Transverse colon (tissue), 4 donors: ENCODE measurements at regions not wholly inside any gene's neighbourhood (a gene's known extent, or its start where the extent isn't known, plus 50 kb on each side); places are given as distances from the start of the nearest gene placed in this dataset.

Experiments
- DNase-seq: peaks from one replicate; pipeline ENCODE4 v3.0.0-alpha.2; 2019
- H3K27ac ChIP-seq, 4 donors: fragments of 200-600 bp; sonication (generic); 2 replicates each; pipeline ENCODE4 v1.5.1; 2016 to 2018; ENCODE audit warnings: inconsistent platforms in 4 of 4
- H3K27me3 ChIP-seq: fragments of 200-600 bp; sonication (generic); 2 replicates; pipeline ENCODE4 v1.5.1; 2017; ENCODE audit warnings: inconsistent platforms
- H3K36me3 ChIP-seq, 4 donors: fragments of 200-600 bp; sonication (generic); 2 replicates each; pipeline ENCODE4 v1.5.1; 2017 to 2019; ENCODE audit warnings: inconsistent platforms in 4 of 4
- H3K4me1 ChIP-seq, 4 donors: fragments of 200-600 bp; sonication (generic); 2 replicates each; pipeline ENCODE4 v1.5.1; 2017 to 2020; ENCODE audit warnings: inconsistent platforms in 4 of 4
- H3K4me3 ChIP-seq, 4 donors: fragments of 200-600 bp; sonication (generic); 1 replicate in 1 of 4; 2 replicates in 3 of 4; pipeline versions ENCODE4 v1.5.1 to v1.6.1; 2017 to 2019; ENCODE audit warnings: inconsistent platforms in 4 of 4
- H3K9me3 ChIP-seq, 2 donors: fragments of 200-600 bp; sonication (generic); 2 replicates each; pipeline ENCODE4 v1.5.1; 2017 to 2019; ENCODE audit warnings: inconsistent platforms in 2 of 2
- EP300 ChIP-seq: sonication (generic); formaldehyde crosslinking; IDR thresholded peaks from one replicate; pipeline ENCODE4 v1.6.1; 2017; ENCODE audit warnings: antibody characterized with exemption, low read depth
- POLR2A ChIP-seq: fragments of 450-650 bp; IDR thresholded peaks from one replicate; pipeline ENCODE4 v1.6.1; 2016; ENCODE audit warnings: antibody characterized with exemption, mild to moderate bottlenecking, moderate library complexity
- POLR2AphosphoS5 ChIP-seq, 3 donors: sonication (generic); formaldehyde crosslinking; IDR thresholded peaks; one replicate each; pipeline ENCODE4 v1.6.1; 2016; ENCODE audit warnings: antibody characterized with exemption in 3 of 3
- WGBS, 2 donors: methylation state at CpG; one replicate each; pipeline ENCODE4 v1.1.5; 2018; ENCODE audit warnings: low coverage in 1 of 2; 5-methylcytosine and 5-hydroxymethylcytosine counted together
- in situ Hi-C, 4 donors: fragments of 200-750 bp; cut with MboI; loops; one replicate each; pipeline versions ENCODE4 v1.15.0 to v1.15.1; 2017; ENCODE audit warnings: low sequenced_read_pairs in 3 of 4, low pct_ligation_motif_present in 1 of 4, low pct_unique_long_range_greater_than_20kb in 1 of 4
- intact Hi-C: fragments of 100-400 bp; cut with DNase I; formaldehyde crosslinking; loops from one replicate; pipeline ENCODE4 v1.15.1; 2023; ENCODE audit warnings: low total_unique reads
- TF ChIP-seq, protein P1 (sequence below), 5 experiments: fragments of 200-600 bp in 3 of 5; fragments of 450-650 bp in 2 of 5; sonication (generic) in 3 of 5; IDR thresholded peaks; 1 replicate in 2 of 5; 2 replicates in 3 of 5; pipeline ENCODE4 v1.5.1; 2016 to 2017; ENCODE audit warnings: antibody characterized with exemption in 5 of 5, inconsistent platforms in 3 of 5, mild to moderate bottlenecking in 2 of 5, moderate library complexity in 1 of 5

DNA sequence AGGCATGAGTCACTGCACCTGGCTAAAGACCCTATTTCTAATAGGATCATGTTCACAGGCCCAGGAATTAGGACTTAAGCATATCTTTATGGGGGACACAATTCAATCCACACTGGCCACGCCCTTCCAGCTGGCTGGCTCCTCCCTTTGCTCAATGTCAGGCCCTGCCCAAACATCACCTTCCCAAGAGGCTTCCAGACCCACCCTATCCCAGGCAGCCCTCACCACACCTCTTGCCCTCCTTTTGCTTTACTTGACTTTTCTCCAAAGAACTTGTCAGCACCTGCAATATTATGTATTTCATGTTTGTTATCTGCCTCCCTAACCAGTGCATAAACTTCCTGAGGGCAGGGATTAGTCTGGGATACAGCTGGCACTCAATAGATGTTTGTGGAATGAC lies 109.6 kb upstream of the CDH5 start:
- in situ Hi-C loops: loop anchor here in 1 of 4 donors (25.0 kb wide), 1 partner anchor 495 kb away; no protein-coding TSS in a partner anchor
- H3K9me3 ChIP-seq: no peaks in the 10 kb centered on the region
- H3K4me3 ChIP-seq: no peak overlapping the region
- H3K36me3 ChIP-seq: no peaks in the 10 kb centered on the region
- peaks cover 0 to under 1% (median 0%) of the 10 kb centered on the region in 4 donors for H3K4me1 ChIP-seq
- 52% methylated on average over 1 of the region's 1 CpG; no CpG with 5 or more reads in 1 of the 2 donors for WGBS, 2 donors
- H3K27me3 ChIP-seq: no peaks in the 10 kb centered on the region
- TF ChIP-seq, protein P1, sequence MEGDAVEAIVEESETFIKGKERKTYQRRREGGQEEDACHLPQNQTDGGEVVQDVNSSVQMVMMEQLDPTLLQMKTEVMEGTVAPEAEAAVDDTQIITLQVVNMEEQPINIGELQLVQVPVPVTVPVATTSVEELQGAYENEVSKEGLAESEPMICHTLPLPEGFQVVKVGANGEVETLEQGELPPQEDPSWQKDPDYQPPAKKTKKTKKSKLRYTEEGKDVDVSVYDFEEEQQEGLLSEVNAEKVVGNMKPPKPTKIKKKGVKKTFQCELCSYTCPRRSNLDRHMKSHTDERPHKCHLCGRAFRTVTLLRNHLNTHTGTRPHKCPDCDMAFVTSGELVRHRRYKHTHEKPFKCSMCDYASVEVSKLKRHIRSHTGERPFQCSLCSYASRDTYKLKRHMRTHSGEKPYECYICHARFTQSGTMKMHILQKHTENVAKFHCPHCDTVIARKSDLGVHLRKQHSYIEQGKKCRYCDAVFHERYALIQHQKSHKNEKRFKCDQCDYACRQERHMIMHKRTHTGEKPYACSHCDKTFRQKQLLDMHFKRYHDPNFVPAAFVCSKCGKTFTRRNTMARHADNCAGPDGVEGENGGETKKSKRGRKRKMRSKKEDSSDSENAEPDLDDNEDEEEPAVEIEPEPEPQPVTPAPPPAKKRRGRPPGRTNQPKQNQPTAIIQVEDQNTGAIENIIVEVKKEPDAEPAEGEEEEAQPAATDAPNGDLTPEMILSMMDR (IDR thresholded peaks at IDR 0.05): no peak
- no peak for TF ChIP-seq POLR2AphosphoS5 (IDR thresholded peaks at IDR 0.05)
- H3K27ac ChIP-seq: no peak overlapping the region
- no peak for DNase-seq
- intact Hi-C loops: no loop called here

DNA sequence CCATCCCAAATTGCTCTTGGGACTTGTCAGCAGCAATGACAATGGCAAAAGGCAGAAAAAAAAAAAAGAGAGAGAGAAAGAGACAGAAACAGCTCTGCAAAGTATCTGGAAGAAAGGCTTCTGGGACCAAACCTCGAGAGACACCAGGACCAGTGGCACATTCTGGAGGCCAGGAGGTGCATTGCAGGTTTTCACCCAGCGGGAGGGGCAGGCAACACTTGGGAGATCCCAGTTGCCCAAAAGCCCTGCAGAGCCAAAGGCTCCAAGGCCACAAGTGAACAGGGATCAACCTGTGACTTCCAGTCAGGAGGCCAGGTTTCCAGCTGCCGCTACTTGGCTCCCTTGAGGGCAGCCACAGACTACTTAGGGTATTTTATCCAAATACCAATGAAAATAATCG lies 110.8 kb upstream of the CDH5 start:
- Histone ChIP-seq H3K36me3 (no peaks in the 10 kb centered on the region), H3K27me3 (no peaks in the 10 kb centered on the region), H3K4me3 (no peak overlapping the region), H3K9me3 (no peaks in the 10 kb centered on the region), H3K4me1 (peaks cover 0 to 9% (median 0%) of the 10 kb centered on the region in 4 donors), H3K27ac (no peak overlapping the region)
- DNase-seq: no peak
- in situ Hi-C loops (loop anchor here in 1 of 4 donors (25.0 kb wide), 1 partner anchor 493 kb away; no protein-coding TSS in a partner anchor), intact Hi-C loops (no loop called here)
- TF ChIP-seq EP300: no peak
- TF ChIP-seq, protein P1 (IDR thresholded peaks at IDR 0.05): no peak
- TF ChIP-seq POLR2A: no peak
- no peak for TF ChIP-seq POLR2AphosphoS5 (IDR thresholded peaks at IDR 0.05)
- WGBS, 2 donors: 84 to 93% methylated on average over 2 to 4 of the region's 4 CpGs

DNA sequence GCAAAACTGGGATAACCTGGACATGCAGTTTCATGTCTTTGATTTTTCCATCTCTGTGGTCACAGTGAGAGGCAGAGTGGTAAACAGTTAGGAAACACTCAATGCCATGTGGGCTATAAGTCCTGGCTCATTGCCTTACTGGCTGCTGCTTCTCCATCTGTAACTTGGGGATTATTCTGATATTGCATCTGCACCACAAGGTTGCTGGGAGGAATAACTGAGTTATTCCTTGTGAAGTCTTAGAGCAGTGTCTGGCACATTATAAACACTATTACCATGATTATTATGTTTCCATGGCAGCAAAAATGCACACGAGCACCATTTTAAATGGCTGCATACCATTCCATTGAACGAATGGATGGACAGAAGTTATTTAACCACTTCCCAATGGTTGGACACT lies 111.7 kb upstream of the CDH5 start:
- TF ChIP-seq POLR2A: no peak
- TF ChIP-seq, protein P1 (IDR thresholded peaks at IDR 0.05): no peak
- no peak for TF ChIP-seq EP300
- no peak for TF ChIP-seq POLR2AphosphoS5 (IDR thresholded peaks at IDR 0.05)
- H3K4me3 ChIP-seq: no peak overlapping the region
- DNase-seq: no peak
- H3K27ac ChIP-seq: no peak overlapping the region
- peaks cover under 1% of the 10 kb centered on the region for H3K27me3 ChIP-seq
- peaks cover 0 to 9% (median 0%) of the 10 kb centered on the region in 4 donors for H3K4me1 ChIP-seq
- WGBS, 2 donors: 45% methylated on average over 2 of the region's 2 CpGs; no CpG with 5 or more reads in 1 of the 2 donors
- H3K36me3 ChIP-seq: no peaks in the 10 kb centered on the region
- no peaks in the 10 kb centered on the region for H3K9me3 ChIP-seq
- intact Hi-C loops: no loop called here
- in situ Hi-C loops: loop anchor here in 1 of 4 donors (25.0 kb wide), 1 partner anchor 492 kb away; no protein-coding TSS in a partner anchor

DNA sequence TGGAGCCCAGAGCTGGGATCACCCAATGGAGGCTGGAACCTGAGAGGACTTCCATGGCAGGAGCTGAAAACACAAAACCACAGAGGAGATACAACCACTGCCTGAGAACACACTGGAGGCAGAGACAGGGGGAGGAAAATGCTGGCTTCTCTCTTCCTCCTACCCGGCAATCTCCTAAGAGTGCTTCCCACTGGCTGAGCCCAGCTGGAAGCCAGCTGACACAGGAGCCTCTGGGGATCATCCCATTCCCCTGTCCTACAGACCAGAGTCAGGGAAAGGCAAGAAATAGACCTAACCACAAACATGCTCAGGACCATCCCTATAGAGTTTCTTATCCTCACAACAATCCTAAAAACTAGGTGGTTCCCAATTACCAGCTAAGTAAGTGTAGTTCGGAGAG lies 112.4 kb upstream of the CDH5 start:
- intact Hi-C loops: no loop called here
- Histone ChIP-seq H3K4me1 (peaks cover 0 to 9% (median 0%) of the 10 kb centered on the region in 4 donors), H3K9me3 (no peaks in the 10 kb centered on the region), H3K4me3 (no peak overlapping the region), H3K36me3 (no peaks in the 10 kb centered on the region), H3K27me3 (peaks cover 5% of the 10 kb centered on the region), H3K27ac (no peak overlapping the region)
- TF ChIP-seq POLR2A: no peak
- TF ChIP-seq POLR2AphosphoS5 (IDR thresholded peaks at IDR 0.05): no peak
- no peak for TF ChIP-seq EP300
- TF ChIP-seq, protein P1 (IDR thresholded peaks at IDR 0.05): no peak
- in situ Hi-C loops: loop anchor here in 1 of 4 donors (25.0 kb wide), 1 partner anchor 492 kb away; no protein-coding TSS in a partner anchor
- no peak for DNase-seq
- WGBS, 2 donors: 75 to 92% methylated on average over 2 of the region's 2 CpGs
